Heart right ventricle (tissue), 16 donors: ENCODE measurements at regions not wholly inside any gene's neighbourhood (a gene's known extent, or its start where the extent isn't known, plus 50 kb on each side); places are given as distances from the start of the nearest gene placed in this dataset.

Source experiments
- ATAC-seq, 8 donors: fragments of 200-7000 bp; cut with Tn5 transposase; one replicate each; pipeline ENCODE4 v1.9.1; 2020; ENCODE audit warnings: mild to moderate bottlenecking in 8 of 8, moderate library complexity in 8 of 8, moderate number of reproducible peaks in 1 of 8
- DNase-seq, 2 donors: peaks; one replicate each; pipeline ENCODE4 v3.0.0-alpha.2; 2020
- H3K27ac ChIP-seq, 10 donors: fragments of 200-600 bp; sonication (generic) in 2 of 10; one replicate each; pipeline versions ENCODE4 v1.5.0 to v1.8.0; 2020 to 2022; ENCODE audit warnings: mild to moderate bottlenecking in 3 of 10
- H3K27me3 ChIP-seq, 7 donors: fragments of 200-600 bp; one replicate each; pipeline ENCODE4 v1.8.0; 2021 to 2022; ENCODE audit warnings: mild to moderate bottlenecking in 2 of 7
- H3K36me3 ChIP-seq, 9 donors: fragments of 200-600 bp; sonication (generic) in 1 of 9; one replicate each; pipeline versions ENCODE4 v1.5.0 to v1.8.0; 2020 to 2022; ENCODE audit warnings: mild to moderate bottlenecking in 2 of 9
- H3K4me1 ChIP-seq, 9 donors: fragments of 200-600 bp; sonication (generic) in 1 of 9; one replicate each; pipeline versions ENCODE4 v1.5.0 to v1.8.0; 2020 to 2022; ENCODE audit warnings: mild to moderate bottlenecking in 4 of 9
- H3K4me3 ChIP-seq, 10 donors: fragments of 200-600 bp; sonication (generic) in 2 of 10; one replicate each; pipeline versions ENCODE4 v1.5.0 to v1.8.0; 2020 to 2022; ENCODE audit warnings: mild to moderate bottlenecking in 7 of 10, moderate library complexity in 2 of 10
- H3K9me3 ChIP-seq, 11 donors: fragments of 200-600 bp in 10 of 11; sonication (generic) in 2 of 11; one replicate each; pipeline versions ENCODE4 v1.5.0 to v1.8.0; 2013 to 2022; ENCODE audit warnings: mild to moderate bottlenecking in 2 of 11, control low read depth in 1 of 11, moderate library complexity in 1 of 11
- WGBS, 2 donors: extraction: QIAGEN DNeasy Blood & Tissue Kit; methylation state at CpG; one replicate each; pipeline ENCODE4 v1.1.7; 2013; ENCODE audit warnings: inconsistent platforms in 1 of 2; 5-methylcytosine and 5-hydroxymethylcytosine counted together
- intact Hi-C, 10 donors: fragments of 100-400 bp; cut with DNase I; formaldehyde crosslinking; loops; one replicate each; pipeline versions ENCODE4 v1.11.1 to v1.14.2; 2022
- TF ChIP-seq, protein P1 (sequence below), 9 donors: fragments of 200-600 bp; sonication (generic) in 2 of 9; IDR thresholded peaks; one replicate each; pipeline versions ENCODE4 v1.5.0 to v1.8.0; 2021 to 2022; ENCODE audit warnings: antibody characterized with exemption in 9 of 9, mild to moderate bottlenecking in 5 of 9, moderate library complexity in 1 of 9
- donor health status: Arrhythmogenic right ventricular cardiomyopathy.
- donor health status: ischemic (EF 13 %, LVEDD 7.1; RV severe dilation, severe dysfunction).
- donor health status: healthy with polysubstance abuse.
- donor health status: DM: no; HTN: yes; CAD: no.
- donor health status: DM: no; HTN: no; CAD: no.
- donor health status: ischemic (EF 25% LVEDD 6.9; RV normal size, moderate dysfunction).
- donor health status: ischemic (EF 25% LVEDD 5.7; RV mildly dilated, moderate dysfunction).
- donor health status: healthy.
- donor health status: DM: yes; HTN: yes; CAD: no.
- donor health status: Ischemic cardiomyopathy.
- donor health status: ischemic (EF 35%, LVEDD 5.7; RV mildly dilated, moderate dysfunction).
- donor health status: nonischemic (EF 11% LVEDD 7.7; RV severe dilation, severe dysfunction).
- donor health status: DM: yes; HTN: yes; CAD: no.
- donor health status: PGD.
- donor health status: ischemic (EF 29% LVEDD 5.4; RV normal size, mild dysfunction).
- donor health status: nonischemic (EF 23%, LVEDD 6.1; RV moderate dilation, normal function).

DNA sequence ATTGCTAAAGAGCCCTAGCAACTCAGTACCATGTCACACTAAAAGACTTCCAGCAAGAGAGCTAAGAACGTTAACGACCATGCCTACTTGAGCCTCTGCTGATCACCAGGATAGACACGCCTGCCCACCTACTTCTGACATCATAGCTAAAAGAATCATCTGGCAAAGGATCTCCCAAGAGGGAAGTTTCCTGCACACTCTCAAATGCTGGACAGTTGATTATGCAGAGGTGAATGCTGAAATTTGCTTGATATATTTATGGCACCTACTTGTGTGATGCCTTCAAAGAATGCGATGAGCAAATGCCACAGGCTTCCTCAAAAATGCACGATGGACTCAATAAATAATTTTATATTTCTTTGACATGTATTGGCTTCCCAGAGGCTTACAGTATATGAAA lies 113.6 kb downstream of the GALC start:
- intact Hi-C loops = no loop called here
- Histone ChIP-seq H3K36me3 (no peaks in the 10 kb centered on the region), H3K27ac (no peak overlapping the region), H3K4me3 (no peak overlapping the region), H3K9me3 (no peaks in the 10 kb centered on the region), H3K27me3 (no peaks in the 10 kb centered on the region), H3K4me1 (peaks cover 0 to 2% (median 0%) of the 10 kb centered on the region in 9 donors)
- no peak for ATAC-seq
- WGBS, 2 donors = 65 to 76% methylated on average over 5 of the region's 5 CpGs
- TF ChIP-seq, protein P1, sequence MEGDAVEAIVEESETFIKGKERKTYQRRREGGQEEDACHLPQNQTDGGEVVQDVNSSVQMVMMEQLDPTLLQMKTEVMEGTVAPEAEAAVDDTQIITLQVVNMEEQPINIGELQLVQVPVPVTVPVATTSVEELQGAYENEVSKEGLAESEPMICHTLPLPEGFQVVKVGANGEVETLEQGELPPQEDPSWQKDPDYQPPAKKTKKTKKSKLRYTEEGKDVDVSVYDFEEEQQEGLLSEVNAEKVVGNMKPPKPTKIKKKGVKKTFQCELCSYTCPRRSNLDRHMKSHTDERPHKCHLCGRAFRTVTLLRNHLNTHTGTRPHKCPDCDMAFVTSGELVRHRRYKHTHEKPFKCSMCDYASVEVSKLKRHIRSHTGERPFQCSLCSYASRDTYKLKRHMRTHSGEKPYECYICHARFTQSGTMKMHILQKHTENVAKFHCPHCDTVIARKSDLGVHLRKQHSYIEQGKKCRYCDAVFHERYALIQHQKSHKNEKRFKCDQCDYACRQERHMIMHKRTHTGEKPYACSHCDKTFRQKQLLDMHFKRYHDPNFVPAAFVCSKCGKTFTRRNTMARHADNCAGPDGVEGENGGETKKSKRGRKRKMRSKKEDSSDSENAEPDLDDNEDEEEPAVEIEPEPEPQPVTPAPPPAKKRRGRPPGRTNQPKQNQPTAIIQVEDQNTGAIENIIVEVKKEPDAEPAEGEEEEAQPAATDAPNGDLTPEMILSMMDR (IDR thresholded peaks at IDR 0.05) = no peak
- DNase-seq = no peak

- intact Hi-C loops = no loop called here
- TF ChIP-seq, protein P1 (IDR thresholded peaks at IDR 0.05) = no peak
These were observed 114.0 kb downstream of the GALC start for GRCh38 chr14:87878959-87879358.

GRCh38 chr14:87877877-87878276 lies 115.1 kb downstream of the GALC start:
- TF ChIP-seq, protein P1 (IDR thresholded peaks at IDR 0.05) = no peak
- Histone ChIP-seq H3K4me1 (peaks cover 0 to 14% (median 6%) of the 10 kb centered on the region in 9 donors), H3K36me3 (no peaks in the 10 kb centered on the region), H3K27ac (no peak overlapping the region), H3K9me3 (no peaks in the 10 kb centered on the region), H3K4me3 (no peak overlapping the region), H3K27me3 (no peaks in the 10 kb centered on the region)
- WGBS, 2 donors = 97 to 98% methylated on average over 6 of the region's 6 CpGs
- no peak for ATAC-seq
- intact Hi-C loops = no loop called here
- DNase-seq = no peak

More at GRCh38 chr14:87878959-87879358, 114.0 kb downstream of the GALC start:
- Histone ChIP-seq H3K27me3 (no peaks in the 10 kb centered on the region), H3K4me3 (no peak overlapping the region), H3K36me3 (no peaks in the 10 kb centered on the region), H3K9me3 (no peaks in the 10 kb centered on the region), H3K27ac (no peak overlapping the region), H3K4me1 (peaks cover 0 to 7% (median 0%) of the 10 kb centered on the region in 9 donors)
- ATAC-seq (no peak), DNase-seq (no peak)
- WGBS, 2 donors = 36 to 65% methylated on average over 2 of the region's 2 CpGs

DNA sequence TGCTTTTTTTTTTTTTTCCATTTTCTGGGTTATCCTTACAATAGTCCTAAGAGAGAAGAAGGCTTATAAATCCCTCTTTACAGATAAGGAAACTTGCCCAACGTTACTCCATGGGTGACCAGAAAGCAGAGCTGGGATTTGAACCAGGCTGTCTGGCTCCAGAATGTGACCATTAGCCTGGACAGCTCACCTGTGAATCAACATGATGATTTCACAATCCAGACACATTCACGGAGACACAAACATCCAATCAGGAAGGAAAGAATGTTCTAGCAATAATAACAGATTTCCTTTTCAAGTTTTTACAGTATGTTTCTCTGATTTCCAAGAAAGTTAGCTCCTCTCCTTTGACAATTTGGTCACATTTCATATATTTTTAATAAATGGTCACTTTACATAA lies 118.3 kb downstream of the GALC start:
- TF ChIP-seq, protein P1 (IDR thresholded peaks at IDR 0.05) = no peak
- H3K27ac ChIP-seq = peak overlapping the region in 1 of 10 donors; percentile 57
- H3K4me1 ChIP-seq = peaks cover 0 to 20% (median 6%) of the 10 kb centered on the region in 9 donors
- 51 to 52% methylated on average over 2 of the region's 2 CpGs for whole genome bisulfite sequencing, 2 donors
- intact Hi-C loops = no loop called here
- H3K27me3 ChIP-seq = no peaks in the 10 kb centered on the region
- H3K36me3 ChIP-seq = no peaks in the 10 kb centered on the region
- no peak for ATAC-seq
- no peak overlapping the region for H3K4me3 ChIP-seq
- no peak for DNase-seq
- no peaks in the 10 kb centered on the region for H3K9me3 ChIP-seq
